Occipital lobe (tissue), 1 donor: ENCODE measurements at regions not wholly inside any gene's neighbourhood (a gene's known extent, or its start where the extent isn't known, plus 50 kb on each side); places are given as distances from the start of the nearest gene placed in this dataset.
"Not testable (repeated sequence)": the region's sequence is repeated elsewhere in the genome, so short reads cannot be mapped to it uniquely, and the experiment has no call there.

Experiments
- DNase-seq: peaks from one replicate; lab custom pipeline; 2025; lab: John Stamatoyannopoulos, UW

DNA sequence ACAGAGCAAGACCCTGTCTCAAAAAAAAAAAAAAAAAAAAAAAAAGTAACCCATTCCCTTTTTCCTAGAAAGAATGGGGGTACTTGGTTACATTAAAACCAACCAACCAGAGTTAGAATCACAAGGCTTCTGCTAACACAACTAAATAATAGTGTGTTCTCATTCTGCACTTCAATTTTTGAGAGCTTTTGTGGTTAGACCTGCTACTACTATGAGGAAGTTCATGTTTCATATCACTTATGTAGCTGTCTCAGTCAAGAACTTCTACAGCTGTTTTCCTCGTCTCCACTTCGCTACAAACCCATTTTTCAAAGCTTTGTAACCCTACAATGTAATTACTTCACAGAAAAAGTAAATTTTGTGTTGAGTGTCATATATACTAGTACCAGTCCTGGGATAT lies 58.3 kb downstream of the PDHA2 start:
- no peak for DNase-seq

DNA sequence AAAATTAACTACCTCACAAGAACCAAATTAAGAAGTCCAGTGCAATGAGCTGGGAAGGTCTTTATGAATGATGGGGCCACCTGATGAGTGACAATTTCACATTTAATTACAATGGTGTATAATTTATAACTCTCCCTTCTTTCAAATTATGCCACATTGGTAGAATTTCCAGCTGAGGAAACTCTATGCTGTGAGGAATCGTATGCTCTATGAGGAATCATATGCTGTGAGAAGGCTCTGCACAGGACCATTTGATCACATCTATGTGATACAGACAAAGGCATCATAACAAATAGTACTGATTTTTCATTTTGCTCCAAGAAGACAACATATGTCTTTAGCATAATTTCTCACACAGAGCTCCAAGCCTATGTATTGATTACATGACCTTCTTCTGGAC lies 69.3 kb downstream of the PDHA2 start:
- DNase-seq = no peak

DNA sequence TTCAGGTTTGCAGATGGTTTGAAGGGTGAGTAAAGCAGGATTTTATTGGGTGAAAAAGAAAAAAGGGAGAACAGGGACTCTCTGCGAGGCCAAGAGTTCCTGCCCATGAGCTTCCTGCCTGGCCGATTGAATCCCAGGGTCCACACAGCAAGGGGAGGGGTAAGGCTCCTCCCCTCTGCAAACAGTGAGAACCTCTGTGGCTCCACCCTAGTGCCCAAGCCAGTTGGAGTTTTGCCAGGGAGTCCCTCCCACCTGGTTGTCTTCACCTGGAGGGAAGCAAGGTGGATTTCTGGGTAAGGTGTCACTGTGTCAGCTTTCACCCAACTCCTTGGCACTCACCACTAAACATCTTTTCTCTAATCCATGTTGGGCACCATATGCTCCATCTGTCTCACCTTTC lies 70.9 kb downstream of the PDHA2 start:
- no peak for DNase-seq

DNA sequence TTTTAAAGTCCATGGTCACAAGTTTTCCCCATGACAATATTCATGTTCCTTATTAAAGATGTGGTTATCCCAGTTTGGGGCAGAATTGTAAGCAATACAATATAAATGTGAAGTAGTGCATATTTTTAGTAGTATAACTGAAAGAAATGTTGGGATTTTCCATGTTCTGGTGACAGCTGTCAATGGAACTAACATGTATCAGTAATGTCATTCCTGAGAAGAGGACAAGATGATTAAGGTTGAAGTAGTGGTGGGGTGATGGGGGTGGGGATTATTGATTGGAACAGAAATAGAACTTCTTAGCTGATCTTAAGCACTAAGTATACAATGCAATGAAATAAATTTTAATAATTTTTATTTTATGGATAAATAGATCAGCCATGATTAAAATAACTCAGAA lies 81.6 kb downstream of the PDHA2 start:
- DNase-seq = no peak

DNA sequence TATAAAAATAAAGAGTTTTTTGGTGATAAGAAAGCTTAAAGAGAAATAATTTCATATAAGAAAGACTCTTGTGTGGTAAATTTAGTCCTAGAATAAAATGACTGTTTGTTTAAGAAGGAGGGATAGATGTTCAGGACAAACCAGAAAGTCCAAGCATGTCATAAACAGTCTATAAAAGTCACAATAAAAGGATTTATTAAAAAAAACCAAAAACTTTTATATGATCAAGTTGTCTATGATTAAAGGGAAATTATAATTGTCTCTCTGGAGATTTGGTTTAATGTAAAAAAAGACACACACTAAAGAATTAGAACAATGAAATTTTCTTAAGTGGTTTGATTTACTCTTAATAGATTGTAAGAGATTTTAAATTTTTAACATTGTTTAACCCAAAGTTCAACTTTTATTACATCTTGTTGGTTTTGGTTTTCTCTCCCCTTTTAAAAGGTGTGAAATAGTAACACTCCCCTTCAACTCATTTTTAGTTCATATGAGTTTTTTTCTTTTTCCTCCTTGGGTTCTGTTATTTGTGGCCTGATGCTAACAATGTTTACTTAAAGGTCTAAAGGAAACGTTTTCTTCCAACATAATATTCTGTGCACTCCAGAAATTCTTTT lies 89.7 kb downstream of the PDHA2 start:
- no peak for DNase-seq

DNA sequence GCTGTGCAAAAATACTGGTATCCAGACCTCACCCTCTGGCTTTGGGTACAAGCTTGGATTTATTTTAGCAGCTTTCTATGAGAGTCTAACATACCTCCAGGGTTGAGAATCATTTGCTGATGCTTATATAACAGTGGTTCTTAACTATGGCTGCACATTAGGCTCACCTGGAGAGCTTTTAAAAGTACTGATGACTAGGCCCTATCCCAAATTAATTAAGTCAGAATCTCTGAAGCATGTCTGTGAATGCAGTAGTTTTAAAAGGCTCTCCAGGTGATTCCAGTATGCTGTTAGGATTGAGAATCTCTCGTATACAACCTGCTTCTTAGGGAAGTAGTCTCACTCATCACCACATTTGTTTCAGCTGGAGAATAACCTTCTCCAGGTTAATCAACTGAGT lies 99.2 kb downstream of the PDHA2 start:
- no peak for DNase-seq

DNA sequence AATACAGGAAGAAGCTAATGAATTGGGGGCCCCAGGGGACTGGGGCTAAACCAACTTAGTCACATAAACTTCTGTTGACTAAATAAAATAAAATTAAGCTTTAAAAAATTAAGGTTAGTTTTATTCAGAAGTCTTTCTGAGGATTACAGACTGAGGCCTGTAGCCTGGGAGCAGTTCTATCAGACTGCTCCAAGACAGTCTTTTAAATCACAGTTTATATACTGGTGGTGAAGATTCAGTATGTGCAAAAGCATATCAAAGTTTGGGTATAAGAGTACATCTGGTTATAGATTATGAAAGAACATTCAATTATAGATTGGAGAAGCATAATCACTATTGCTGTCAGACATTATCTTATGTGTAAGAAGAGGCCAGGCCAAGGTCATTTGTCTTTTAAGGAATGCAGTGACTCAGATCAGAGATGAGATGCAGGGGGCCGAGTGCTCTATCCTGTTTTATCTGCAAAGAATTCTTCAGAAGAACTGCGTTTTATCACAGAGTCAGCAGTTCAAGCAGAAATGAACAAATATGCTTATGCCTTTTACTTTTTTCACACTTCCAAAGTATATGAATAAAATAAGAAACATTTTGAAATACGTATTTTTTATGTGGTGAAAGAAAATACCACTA lies 109.4 kb downstream of the PDHA2 start:
- DNase-seq = no peak

DNA sequence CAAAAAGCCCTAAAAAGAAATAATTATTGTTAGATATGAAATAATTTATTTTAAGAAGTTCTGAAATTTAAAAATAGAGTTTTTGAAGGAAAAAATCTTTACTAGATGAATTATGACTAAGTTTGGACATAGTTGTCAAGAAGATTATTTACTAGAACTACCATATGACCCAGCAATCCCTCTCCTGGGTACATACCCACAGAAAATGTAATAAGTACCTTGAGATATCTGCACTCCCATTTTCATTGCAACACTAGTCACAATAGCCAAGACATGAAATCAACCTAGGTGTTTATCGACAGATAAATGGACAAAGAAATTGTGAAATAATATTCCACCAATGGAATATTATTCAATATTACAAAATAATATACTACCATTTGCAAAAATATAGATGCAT lies 109.9 kb downstream of the PDHA2 start:
- no peak for DNase-seq

DNA sequence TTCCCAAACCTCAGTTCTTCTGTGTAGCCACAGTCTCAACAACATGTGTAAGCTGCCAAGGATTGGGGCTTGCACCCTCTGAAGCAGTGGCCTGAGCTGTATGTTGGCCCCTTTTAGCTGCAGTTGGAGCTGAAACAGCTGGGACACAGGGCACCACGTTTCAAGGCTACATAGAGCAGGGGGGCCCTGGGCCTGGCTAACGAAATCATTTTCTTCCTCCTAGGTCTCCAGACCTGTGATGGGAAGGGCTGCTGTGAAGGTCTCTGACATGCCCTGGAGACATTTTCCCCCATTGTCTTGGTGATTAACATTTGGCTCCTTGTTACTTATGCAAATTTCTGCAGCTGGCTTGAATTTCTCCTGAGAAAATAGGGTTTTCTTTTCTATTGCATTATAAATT lies 112.6 kb downstream of the PDHA2 start:
- not testable (repeated sequence) for DNase-seq

DNA sequence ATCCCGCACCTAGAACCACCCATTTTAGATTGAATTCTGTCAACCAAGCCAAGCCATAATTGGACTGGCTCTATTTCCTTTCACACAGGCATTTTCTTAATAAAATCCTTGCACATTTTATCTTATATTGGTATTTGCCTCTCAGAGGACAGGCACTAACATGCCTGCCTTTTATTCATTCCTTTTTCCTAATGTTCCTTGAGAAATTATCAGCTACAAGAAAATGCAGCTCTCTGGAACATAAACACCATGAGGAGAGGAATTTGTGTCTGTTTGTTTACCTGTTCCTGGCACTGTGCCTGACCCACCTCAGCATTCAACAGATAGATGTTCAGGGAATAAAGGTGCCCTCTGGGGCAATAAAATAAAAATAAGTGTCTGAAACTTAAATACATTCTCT lies 116.2 kb downstream of the PDHA2 start:
- DNase-seq = no peak

DNA sequence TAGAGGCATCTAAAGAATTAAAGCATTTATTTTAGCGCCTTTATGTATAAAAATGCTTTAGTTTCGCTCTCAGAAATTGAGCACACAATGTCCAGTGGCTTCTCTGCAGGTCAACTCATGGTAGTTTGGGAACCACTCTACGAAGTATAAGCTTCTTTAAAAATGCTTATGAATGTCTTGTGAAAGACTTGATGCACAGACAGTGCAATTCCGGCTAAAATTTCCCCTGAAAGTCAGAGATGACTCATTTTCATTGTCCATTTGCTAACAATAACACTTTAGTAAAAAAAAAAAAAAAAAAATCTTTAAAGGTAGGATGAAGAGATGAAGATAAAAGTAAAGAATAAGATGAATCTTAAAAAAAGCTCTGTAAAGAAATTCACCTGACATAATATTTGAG lies 117.2 kb downstream of the PDHA2 start:
- no peak for DNase-seq

DNA sequence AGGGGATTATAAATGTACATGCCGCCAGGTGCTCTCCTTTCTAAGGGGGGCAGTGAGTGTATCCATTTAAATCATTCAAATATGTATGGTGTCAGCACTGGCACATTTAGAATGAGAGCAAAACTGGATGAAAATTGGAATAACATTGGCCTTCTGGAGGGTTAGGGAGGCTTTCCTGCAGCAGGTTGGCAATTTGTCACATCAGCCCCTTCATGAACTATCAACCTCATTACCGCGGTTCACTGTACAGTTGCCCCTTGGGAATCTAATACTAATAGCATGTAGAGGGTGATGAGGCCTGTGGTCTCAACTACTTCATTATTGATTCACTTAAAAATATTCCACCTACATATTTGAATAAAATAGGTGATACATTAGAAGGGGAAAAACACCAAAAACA lies 117.9 kb downstream of the PDHA2 start:
- no peak for DNase-seq

DNA sequence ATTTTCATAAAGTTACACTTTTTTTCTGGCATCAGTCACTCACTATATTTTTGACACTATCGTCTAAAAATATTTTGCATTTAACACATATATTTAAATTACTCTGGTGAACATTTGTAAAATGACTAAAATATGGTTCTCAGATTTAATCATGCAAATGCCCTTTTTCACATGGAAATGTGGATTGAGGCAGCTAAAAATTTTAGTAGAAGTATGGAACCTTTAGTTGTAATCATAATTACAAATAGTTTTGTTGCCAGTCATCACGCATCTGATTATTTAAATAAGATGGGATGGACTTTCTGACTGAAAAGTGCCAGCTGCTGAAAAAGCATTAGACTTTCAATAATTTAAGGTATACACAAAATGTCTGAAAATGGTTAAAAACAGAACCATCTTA lies 119.3 kb downstream of the PDHA2 start:
- no peak for DNase-seq

DNA sequence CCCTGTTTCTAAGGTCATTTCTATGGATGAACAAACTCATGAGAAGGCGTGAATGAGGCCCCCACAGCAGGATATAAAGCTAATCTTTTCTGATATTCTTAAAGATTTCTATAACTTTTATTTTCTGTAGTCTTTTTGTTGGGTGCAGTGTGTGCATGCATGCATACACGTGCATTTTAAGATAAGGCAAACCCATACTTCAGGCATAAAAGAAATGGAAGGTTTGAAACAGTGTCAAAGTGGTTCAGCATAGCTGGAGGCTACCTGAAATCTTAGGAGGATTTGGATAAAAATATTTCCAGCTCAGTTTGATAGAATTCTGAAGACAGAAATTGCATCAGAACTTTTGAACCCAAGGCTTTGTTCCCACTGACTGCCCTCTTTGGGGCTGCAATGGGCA lies 119.7 kb downstream of the PDHA2 start:
- DNase-seq = no peak

DNA sequence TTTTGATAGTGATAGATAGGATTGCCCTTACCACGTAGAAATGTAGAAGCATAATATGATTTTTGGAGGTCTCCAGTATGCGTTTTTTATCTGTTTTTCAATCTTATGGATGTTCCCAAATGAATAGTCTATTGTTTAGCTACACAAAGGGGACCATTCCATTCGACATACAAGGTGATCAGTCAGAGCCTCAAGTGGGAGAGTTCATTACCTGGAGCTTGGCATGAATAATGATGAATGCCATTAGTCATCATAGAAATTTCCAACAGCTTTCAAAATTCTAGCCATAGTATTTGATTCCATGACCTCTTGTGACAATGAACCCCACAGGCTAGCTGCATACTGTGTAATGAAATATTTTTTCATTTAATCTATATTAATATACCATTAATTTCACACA lies 123.6 kb downstream of the PDHA2 start:
- DNase-seq = no peak

DNA sequence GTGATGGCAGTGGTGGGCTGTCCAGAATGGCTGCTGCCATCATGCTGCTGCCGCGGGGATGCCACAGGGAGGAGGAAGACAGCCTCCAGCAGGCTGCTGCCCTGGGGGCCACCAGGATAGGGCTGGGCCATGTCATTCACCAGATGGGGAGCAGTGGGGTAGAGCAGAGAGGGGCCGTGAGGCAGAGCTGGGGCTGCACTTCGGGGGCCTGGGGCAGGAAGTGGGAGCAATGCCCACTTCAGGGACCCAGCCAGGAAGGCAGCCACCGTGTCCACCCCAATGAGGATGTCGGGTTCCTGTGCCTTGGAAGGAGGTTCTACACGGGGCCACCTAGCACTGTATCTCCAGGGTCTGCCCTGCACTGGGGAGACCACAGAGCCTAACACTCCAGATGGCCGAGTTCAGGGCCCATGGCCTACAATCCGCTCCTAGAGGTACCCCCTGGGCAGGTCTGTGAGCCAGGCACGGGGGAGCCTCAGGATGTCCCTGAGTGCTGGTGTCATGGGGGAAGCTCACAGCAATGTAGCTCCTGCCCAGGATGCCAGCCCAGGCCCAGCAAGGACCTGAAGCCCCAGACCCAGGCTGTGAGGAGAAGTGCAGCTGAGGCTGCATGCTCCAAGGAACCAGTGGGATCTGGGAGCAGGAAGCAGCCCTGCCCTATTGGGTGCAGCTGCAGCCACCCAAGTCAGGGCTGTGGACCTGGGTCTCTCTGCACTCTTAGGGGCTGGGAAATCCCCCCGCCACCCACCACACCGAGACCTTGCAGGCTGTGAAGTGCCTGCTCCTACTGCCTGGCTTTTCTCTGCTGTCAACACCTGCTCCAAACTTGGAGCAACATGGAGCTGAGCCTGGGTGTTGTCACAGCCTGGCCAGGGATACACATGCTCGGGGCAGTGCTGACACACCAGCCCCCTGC lies 140.3 kb downstream of the PDHA2 start:
- DNase-seq = no peak

DNA sequence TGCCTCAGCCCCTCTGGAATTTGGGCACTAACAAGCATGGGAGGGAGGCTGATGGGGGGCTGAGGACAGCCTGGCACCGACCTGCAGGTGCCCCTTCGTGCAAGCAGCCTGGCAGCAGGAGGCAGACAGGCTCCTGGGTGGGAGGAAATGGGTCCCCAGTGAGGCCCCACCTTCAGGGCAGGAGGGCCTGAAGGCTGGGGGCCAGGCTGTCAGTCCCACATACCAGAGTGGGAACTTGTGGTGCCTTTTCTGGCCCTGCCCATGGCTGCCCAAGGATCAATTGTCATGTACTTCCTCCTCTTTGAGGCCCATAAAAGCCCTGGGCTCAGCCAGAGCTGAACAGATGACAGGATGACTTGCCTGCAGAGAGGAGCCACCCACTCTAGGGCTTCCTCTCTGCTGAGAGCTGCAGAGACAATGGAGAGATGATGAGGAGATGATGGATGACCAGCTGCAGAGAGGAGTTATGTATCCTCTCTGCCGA lies 141.0 kb downstream of the PDHA2 start:
- DNase-seq = no peak

DNA sequence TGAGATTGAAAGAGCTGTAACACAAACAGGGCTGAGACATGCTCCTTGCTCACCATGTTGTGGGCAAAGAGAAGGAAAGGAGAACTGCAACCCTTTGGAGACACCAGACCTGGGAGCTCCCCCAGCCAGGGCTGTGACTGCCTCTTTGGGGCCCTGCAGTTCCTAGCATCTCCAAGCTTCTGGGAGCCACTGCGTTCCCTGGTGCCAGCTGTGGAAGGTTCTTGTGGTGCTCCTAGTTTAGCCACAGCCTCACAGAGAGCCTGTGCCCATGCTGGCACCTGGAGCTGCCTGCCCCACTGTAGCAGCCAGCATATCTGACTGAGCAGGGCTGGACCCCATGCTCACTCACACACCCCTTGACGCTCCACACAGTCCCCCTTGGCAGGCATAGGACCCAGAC lies 141.7 kb downstream of the PDHA2 start:
- DNase-seq = no peak

DNA sequence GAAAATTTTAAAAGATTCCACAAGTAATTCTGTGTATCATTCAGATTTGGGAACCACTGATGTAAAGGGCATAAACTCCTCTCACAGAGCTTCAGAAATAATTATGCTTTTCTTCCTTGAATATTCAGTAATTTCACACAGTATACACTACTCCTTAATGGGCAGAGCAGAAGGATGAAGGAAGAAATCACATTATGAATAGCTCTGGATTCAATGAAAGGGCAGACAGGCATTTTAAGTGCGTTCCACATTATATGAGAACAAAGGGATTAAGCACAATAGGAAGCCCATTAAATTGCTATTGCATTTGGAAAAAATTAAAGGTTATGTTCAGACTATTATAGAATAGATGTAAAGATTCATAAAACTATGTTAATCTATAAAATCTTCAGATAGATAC lies 142.6 kb downstream of the PDHA2 start:
- DNase-seq = no peak

DNA sequence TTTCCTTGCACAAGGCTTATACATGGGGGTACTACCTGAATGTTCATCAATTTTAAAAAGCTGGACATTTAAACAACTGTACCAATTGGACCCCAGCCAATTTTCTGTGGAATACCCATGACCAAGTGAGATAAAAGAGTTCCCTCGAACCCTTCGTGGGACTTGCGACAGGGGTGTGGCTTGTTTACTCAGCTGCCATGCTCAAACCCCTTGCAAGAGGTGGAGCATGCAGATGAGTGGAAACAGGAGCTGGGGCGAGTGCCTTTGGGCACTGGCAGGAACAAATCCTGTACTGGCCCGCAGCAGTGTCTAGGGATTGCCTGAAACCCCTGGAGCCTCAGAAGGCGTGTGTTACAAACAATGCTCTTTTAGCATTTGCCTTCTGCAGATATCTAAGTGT lies 144.2 kb downstream of the PDHA2 start:
- no peak for DNase-seq

DNA sequence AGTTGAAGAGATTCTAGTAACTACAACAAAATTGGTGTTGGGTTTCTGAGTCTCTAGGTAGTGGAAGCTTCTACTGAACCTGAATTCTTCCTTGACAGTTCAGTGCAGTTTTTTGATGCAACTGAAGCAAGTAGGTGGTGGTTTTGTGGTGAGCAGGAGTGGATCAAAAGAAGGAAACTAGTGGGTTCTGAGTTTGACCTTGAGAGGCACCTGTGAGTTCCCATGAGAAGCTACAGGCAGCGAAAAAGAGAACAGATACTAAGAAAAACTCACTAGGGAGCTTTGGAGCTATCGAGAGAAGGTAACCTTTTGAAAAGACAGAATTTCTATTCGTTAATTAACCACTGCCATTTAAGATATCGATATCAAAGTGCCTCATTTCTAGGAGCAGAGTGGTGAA lies 145.2 kb downstream of the PDHA2 start:
- no peak for DNase-seq

DNA sequence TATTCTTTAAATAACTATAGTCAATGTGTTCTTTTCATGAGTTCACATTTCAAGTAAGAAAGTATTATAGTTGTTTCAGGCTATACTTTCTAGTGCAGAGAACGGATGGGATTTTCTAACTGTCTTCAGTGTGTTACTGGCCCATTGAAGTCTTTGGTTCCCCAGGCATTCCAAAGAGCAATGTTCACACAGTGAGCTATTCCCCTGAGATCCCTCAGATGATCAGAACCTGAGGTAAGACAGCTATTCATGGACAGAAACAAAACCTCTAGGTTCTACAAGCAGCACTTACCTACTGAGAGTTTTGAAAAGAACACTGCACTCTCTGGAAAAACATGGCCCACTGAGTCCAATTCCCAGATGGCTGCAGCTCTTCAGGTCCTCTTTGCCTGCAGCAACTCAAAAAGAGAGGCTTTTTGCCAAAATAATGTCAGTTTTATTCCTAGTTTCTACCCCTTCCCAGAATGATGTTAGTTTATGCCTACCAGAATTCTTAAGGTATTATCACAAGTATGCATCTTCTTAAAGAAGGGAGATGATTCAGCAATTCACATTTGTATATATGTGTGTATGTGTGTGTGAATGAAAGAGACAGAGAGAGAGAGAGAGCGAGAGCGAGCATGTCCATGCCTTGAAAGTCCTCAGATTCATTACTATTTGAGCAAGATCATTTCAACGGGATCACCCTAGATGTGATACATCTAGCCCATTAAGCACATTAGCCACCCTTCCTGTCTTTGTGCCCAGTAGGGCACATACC lies 146.1 kb downstream of the PDHA2 start:
- no peak for DNase-seq
